GM23338 (cell line): ENCODE measurements at regions not wholly inside any gene's neighbourhood (a gene's known extent, or its start where the extent isn't known, plus 50 kb on each side); places are given as distances from the start of the nearest gene placed in this dataset.

ENCODE experiments used
- ATAC-seq: fragments of 200-7000 bp; cut with Tn5 transposase; 3 replicates; pipeline ENCODE4 v1.9.1; 2020
- DNase-seq: peaks from one replicate; pipeline ENCODE4 v3.0.0-alpha.2; 2015; ENCODE audit warnings: low spot score
- H2AFZ ChIP-seq: fragments of 200-600 bp; sonication (generic); 2 replicates; pipeline ENCODE4 v1.8.0; 2016; ENCODE audit warnings: antibody characterized with exemption, mild to moderate bottlenecking, moderate library complexity
- H3F3A ChIP-seq: fragments of 200-600 bp; sonication (generic); replicated peaks from 2 replicates; pipeline ENCODE4 v1.8.0; 2017; ENCODE audit warnings: antibody characterized with exemption, mixed run types, low read depth
- H3K27ac ChIP-seq: fragments of 200-600 bp; sonication (generic); 2 replicates; pipeline ENCODE4 v1.6.1; 2016; ENCODE audit warnings: low read depth
- H3K27me3 ChIP-seq: fragments of 200-600 bp; sonication (generic); 2 replicates; pipeline ENCODE4 v1.8.0; 2016; ENCODE audit warnings: mild to moderate bottlenecking, mixed run types, moderate library complexity; ENCODE audit not compliant: insufficient read depth
- H3K36me3 ChIP-seq: fragments of 200-600 bp; sonication (generic); 2 replicates; pipeline ENCODE4 v1.8.0; 2016; ENCODE audit warnings: mild to moderate bottlenecking; ENCODE audit not compliant: insufficient read depth
- H3K4me1 ChIP-seq: fragments of 200-600 bp; sonication (generic); 2 replicates; pipeline ENCODE4 v1.8.0; 2016; ENCODE audit warnings: mild to moderate bottlenecking, moderate library complexity; ENCODE audit not compliant: insufficient read depth
- H3K4me2 ChIP-seq: fragments of 200-600 bp; sonication (generic); 2 replicates; pipeline ENCODE4 v1.7.1; 2017; ENCODE audit warnings: mixed run types
- H3K4me3 ChIP-seq: fragments of 200-600 bp; sonication (generic); 2 replicates; pipeline ENCODE4 v1.6.1; 2016; ENCODE audit warnings: mixed run types
- H3K79me2 ChIP-seq: fragments of 200-600 bp; sonication (generic); replicated peaks from 2 replicates; pipeline ENCODE4 v1.8.0; 2017; ENCODE audit warnings: mild to moderate bottlenecking; ENCODE audit not compliant: insufficient read depth
- H3K9me2 ChIP-seq: fragments of 200-600 bp; sonication (generic); 2 replicates; pipeline ENCODE4 v1.8.0; 2017; ENCODE audit not compliant: insufficient read depth
- H4K20me1 ChIP-seq: fragments of 200-600 bp; sonication (generic); replicated peaks from 2 replicates; pipeline ENCODE4 v1.8.0; 2017; ENCODE audit warnings: mild to moderate bottlenecking; ENCODE audit not compliant: insufficient read depth
- H3K27ac Mint-ChIP-seq: 2 replicates; pipeline ENCODE4 v1.8.0; 2020; ENCODE audit warnings: inconsistent platforms, mild to moderate bottlenecking, moderate library complexity, mixed read lengths
- H3K27me3 Mint-ChIP-seq: 3 replicates; pipeline ENCODE4 v1.8.0; 2022; ENCODE audit warnings: low read depth, mild to moderate bottlenecking, moderate library complexity, mixed read lengths, inconsistent platforms; ENCODE audit not compliant: insufficient read depth, poor library complexity
- H3K36me3 Mint-ChIP-seq: 3 replicates; pipeline ENCODE4 v1.8.0; 2021; ENCODE audit warnings: low read depth, mild to moderate bottlenecking, inconsistent platforms, moderate library complexity, mixed read lengths
- H3K4me1 Mint-ChIP-seq: 3 replicates; pipeline ENCODE4 v1.8.0; 2020; ENCODE audit warnings: mild to moderate bottlenecking, inconsistent platforms, mixed read lengths
- H3K4me3 Mint-ChIP-seq: 3 replicates; pipeline ENCODE4 v1.8.0; 2021; ENCODE audit warnings: moderate library complexity, mild to moderate bottlenecking, inconsistent platforms, mixed read lengths
- H3K9me3 Mint-ChIP-seq: 3 replicates; pipeline ENCODE4 v1.8.0; 2020; ENCODE audit warnings: moderate library complexity, mild to moderate bottlenecking, inconsistent platforms, mixed read lengths
- CREB1 ChIP-seq: fragments of 250-450 bp; sonication (Bioruptor Pico); IDR thresholded peaks from 2 replicates; pipeline ENCODE4 v1.5.0; 2020; ENCODE audit warnings: low read depth, mild to moderate bottlenecking, moderate library complexity
- CTCF ChIP-seq, 2 experiments: fragments of 200-600 bp in 1 of 2; sonication (generic) in 1 of 2; conservative IDR thresholded peaks; 2 replicates each; pipeline versions ENCODE4 v1.5.1 to v1.6.1; 2016 to 2017; ENCODE audit warnings: antibody characterized with exemption in 2 of 2, low read depth in 2 of 2, mild to moderate bottlenecking in 2 of 2, moderate library complexity in 1 of 2
- ETS1 ChIP-seq: IDR thresholded peaks from 2 replicates; pipeline ENCODE4 v1.6.1; 2016; ENCODE audit warnings: antibody characterized with exemption
- EZH2 ChIP-seq: fragments of 200-600 bp; sonication (generic); IDR thresholded peaks from one replicate; pipeline ENCODE4 v1.8.0; 2017; ENCODE audit warnings: antibody characterized with exemption, mild to moderate bottlenecking, low read depth; ENCODE audit not compliant: unreplicated experiment
- EZH2phosphoT487 ChIP-seq: fragments of 200-600 bp; sonication (generic); IDR thresholded peaks from one replicate; pipeline ENCODE4 v1.8.1; 2018; ENCODE audit warnings: antibody characterized with exemption; ENCODE audit not compliant: unreplicated experiment
- JUNB ChIP-seq: IDR thresholded peaks from one replicate; pipeline ENCODE4 v1.6.1; 2016; ENCODE audit warnings: antibody characterized with exemption; ENCODE audit not compliant: unreplicated experiment
- NANOG ChIP-seq: IDR thresholded peaks from 2 replicates; pipeline ENCODE4 v1.6.1; 2016; ENCODE audit warnings: antibody characterized with exemption, borderline replicate concordance
- POLR2AphosphoS5 ChIP-seq: IDR thresholded peaks from 2 replicates; pipeline ENCODE4 v1.6.1; 2016; ENCODE audit warnings: antibody characterized with exemption, low read depth
- REST ChIP-seq: IDR thresholded peaks from one replicate; pipeline ENCODE4 v1.6.1; 2018; ENCODE audit warnings: antibody characterized with exemption; ENCODE audit not compliant: unreplicated experiment
- STAT1 ChIP-seq: IDR thresholded peaks from one replicate; pipeline ENCODE4 v1.6.1; 2016; ENCODE audit warnings: antibody characterized with exemption; ENCODE audit not compliant: unreplicated experiment
- ZNF331 ChIP-seq: fragments of 250-450 bp; sonication (Bioruptor Pico); IDR thresholded peaks from 2 replicates; pipeline ENCODE4 v1.5.0; 2020; ENCODE audit warnings: low read depth, mild to moderate bottlenecking, moderate library complexity

- no peak for TF ChIP-seq CTCF (conservative IDR thresholded peaks at IDR 0.05; ENCODE audit: low read depth in 2 of 2)
- no peak for TF ChIP-seq POLR2AphosphoS5
- TF ChIP-seq EZH2phosphoT487, result no peak
Observed at GRCh38 chr9:81474125-81474524, 215.2 kb downstream of the TLE1 start (continued).

GRCh38 chr9:81473708-81474107 lies 215.6 kb downstream of the TLE1 start:
- ATAC-seq, result no peak
- H3K4me3 ChIP-seq, result no peak overlapping the region
- TF ChIP-seq CREB1 (CRISPR knock-in tag), result no peak
- no peak for TF ChIP-seq STAT1
- TF ChIP-seq CTCF (conservative IDR thresholded peaks at IDR 0.05; ENCODE audit: low read depth in 2 of 2), result no peak
- TF ChIP-seq EZH2, result no peak
- TF ChIP-seq REST, result no peak
- no peak for TF ChIP-seq ETS1
- no peak for TF ChIP-seq EZH2phosphoT487
- no peak for TF ChIP-seq NANOG
- TF ChIP-seq JUNB, result no peak
- TF ChIP-seq ZNF331 (CRISPR knock-in tag), result no peak

More at GRCh38 chr9:81473708-81474107, 215.6 kb downstream of the TLE1 start:
- no peaks in the 10 kb centered on the region for H3K36me3 ChIP-seq
- Mint-ChIP-seq H3K9me3 (no peaks in the 10 kb centered on the region), H3K36me3 (no peaks in the 10 kb centered on the region), H3K27me3 (no peaks in the 10 kb centered on the region), H3K27ac (no peak overlapping the region), H3K4me1 (peaks cover 5% of the 10 kb centered on the region; the same call in 2 of the 3 replicates), H3K4me3 (no peak overlapping the region)
- H3K4me1 ChIP-seq, result no peaks in the 10 kb centered on the region
- H3K9me2 ChIP-seq, result peaks cover 3% of the 10 kb centered on the region; the same call in 1 of the 2 replicates
- H3K27me3 ChIP-seq, result no peaks in the 10 kb centered on the region
- DNase-seq, result no peak
- no peak overlapping the region for H3K27ac ChIP-seq
- no peaks in the 10 kb centered on the region for H4K20me1 ChIP-seq
- H3K79me2 ChIP-seq, result no peaks in the 10 kb centered on the region
- H2AFZ ChIP-seq, result peak overlapping the region; percentile 60; the same call in 1 of the 2 replicates
- H3K4me2 ChIP-seq, result no peak overlapping the region
- no peaks in the 10 kb centered on the region for H3F3A ChIP-seq
